GM18873 (cell line): ENCODE measurements at regions not wholly inside any gene's neighbourhood (a gene's known extent, or its start where the extent isn't known, plus 50 kb on each side); places are given as distances from the start of the nearest gene placed in this dataset.

Experiments
- ATAC-seq: cut with Tn5 transposase; IDR thresholded peaks from one replicate; pipeline ENCODE4 v1.9.1; 2021; ENCODE audit warnings: mild to moderate bottlenecking, moderate library complexity, moderate number of reproducible peaks; ENCODE audit not compliant: unreplicated experiment, low FRiP score

DNA sequence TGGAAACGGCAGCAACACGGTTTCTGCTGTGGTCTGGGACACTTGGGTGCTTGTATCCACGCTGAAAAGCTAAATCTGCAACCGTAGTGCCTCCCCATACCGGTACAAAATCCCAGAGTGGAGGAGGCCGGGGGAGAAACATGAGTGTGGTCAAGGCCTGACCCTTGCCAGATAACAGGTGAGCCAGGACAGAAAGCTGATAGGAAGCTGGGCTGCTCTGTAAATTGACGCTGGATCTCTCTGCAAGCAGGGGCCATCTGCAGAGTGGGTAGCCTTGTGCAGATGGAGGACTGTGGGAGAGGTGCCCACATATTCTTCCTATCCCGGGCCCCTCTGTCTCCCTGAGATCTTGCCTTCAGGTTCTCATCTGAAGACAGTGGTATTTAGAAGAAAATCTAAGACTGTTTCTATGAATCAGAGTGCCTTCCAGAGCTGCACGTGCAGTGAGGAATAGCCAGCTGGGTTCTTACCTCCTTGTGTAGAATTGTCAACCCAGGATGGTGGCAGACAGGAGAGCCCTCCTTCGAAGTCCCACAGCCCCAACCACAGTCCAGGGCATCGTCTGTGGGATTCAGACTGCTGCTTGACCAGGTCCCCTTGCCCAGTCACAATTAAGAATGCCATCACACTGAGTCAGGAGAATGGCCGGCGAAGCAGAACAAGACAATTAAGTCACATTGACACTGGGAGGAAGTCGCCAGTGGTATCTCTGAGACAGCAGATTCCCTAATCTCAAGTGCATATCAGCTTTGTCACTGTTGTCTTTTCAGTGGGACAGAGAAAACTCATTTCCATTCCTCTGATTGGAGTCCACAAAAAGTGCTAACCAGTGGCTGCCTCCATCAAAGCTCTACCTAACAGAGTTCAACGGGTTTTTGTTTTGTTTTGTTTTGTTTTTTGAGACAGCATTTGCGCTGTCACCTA, 100.0 kb upstream of the RIPOR2 start:
- peak; percentile 36 for ATAC-seq

- no peak for ATAC-seq
Observed at GRCh38 chr6:25036461-25036860, 100.7 kb upstream of the RIPOR2 start.

DNA sequence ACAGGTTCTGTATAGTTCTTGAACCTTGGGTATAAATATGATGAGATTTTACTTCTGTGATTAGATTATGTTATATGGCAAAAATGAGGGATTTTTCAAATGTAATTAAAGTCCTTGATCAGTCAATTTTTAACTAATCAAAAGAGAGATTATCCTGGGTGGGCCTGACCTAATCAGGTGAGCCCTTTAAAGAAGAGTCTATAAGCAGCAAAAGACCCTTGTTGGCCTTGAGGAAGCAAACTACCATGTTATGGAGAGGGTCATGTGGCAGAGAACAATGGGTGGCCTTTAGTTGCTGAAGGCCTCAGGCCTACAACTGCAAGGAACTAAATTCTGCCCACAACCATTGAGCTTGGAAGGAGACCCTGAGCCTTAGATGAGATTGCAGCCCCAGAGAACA, 102.5 kb upstream of the RIPOR2 start:
- no peak for ATAC-seq

DNA sequence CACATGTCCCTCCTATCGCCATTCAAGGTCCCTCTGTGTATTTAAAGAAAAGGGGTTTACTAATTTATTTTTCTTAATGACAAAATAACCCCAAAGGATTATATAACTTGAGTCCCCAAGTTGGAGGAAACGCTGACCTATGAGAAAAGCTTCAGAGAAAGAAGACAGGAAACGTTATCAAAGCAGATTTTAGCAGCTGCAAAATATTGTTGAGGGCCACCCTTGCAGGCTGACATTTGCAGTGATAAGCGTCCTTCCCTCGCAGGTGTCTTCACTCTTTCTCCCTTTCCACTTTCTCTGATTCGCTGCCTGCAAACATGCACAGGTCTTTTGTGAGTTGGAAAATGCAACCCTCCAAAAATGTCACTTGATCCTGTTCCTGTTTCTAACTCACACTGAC, 103.2 kb upstream of the RIPOR2 start:
- no peak for ATAC-seq

GRCh38 chr6:25041485-25042035, 105.8 kb upstream of the RIPOR2 start:
- no peak for ATAC-seq

DNA sequence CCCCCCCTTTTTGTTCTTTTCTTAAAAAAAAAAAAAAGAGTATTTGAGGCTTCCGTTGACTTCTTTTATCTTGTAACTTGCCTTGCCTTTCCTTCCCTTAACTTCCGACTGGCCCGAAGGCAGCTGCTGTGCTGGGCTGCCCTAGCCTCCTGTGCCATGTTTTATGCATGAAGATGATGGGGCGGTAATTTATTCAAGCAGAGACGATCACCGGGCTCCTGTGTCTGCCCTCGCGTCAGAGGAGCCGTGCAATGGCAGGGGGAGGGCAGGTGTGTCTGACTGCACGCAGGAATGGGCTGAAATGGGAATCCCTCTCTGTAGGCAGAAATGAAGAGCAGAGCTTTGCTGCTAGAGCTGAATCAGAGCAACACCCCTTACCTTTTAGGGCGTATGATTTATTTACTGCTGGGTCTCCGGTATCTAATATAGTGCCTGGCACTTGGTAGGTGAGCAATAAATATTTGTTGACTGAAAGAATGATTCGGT, 106.3 kb upstream of the RIPOR2 start:
- no peak for ATAC-seq

- ATAC-seq: no peak
Observed at GRCh38 chr6:25042536-25042935, 106.8 kb upstream of the RIPOR2 start.

DNA sequence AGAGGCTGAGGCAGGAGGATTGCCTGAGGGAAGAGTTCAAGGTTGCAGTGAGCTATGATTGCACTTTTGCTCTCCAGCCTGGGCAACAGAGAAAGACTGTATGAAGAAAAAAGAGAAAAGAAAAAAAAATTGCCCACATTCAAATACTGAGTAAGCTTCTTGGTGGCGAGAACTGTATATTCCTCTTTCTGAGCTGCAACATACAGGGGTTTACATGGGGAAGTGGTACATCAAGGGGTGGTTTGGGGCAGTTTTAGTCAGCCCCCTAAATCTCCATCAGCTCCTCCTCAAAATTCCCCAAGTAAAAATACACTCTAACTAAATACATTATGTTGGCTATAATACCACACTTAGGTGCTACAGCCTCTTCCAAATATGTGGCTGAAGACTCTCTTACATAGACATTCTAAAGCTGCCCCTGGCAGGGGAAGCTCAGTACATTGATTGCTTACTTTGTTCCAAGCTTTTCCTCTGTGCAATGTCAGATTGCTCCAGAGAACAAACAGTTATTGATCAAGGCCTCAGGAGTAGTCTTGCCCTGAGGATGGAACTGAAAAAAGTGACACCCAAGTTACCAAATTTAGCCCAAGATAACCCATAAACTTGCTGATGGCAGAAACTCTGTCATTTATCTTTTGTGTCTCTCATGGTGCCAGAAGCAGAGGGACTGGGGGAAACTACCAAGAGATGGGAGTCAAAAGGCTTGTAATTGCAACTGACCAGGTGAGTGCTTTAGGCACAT, 107.4 kb upstream of the RIPOR2 start:
- no peak for ATAC-seq

DNA sequence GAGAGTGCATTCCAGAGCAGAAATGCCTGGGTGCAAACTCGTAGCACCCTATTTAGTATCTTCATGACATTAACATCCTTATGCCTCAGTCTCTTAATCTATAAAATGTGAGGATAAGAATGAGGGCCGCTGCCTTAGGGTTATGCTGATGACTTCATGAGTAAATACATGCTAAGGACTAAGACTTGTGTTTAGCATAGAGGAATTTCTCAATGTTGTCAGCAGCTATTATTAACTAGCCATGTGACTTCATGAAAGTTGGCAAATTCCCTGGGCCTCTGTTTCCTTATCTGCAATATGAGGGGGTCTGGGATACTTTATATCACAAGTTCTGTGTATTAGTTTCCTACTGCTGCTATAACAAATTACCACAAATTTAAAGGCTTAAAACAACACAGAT, 108.1 kb upstream of the RIPOR2 start:
- no peak for ATAC-seq

DNA sequence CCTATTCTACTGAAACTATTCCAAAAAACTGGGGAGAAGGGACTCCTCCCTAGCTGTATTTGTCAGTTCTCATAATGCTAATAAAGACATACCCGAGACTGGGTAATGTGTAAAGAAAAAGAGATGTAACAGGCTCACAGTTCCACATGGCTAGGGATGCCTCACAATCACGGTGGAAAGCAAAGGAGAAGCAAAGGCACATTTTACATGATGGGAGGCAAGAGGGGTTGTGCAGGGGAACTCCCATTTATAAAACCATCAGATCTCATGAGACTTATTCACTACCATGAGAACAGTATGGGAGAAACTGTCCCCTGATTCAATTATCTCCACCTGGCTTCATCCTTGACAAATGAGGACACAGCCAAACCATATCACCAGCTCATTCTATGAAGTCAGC, 111.2 kb upstream of the RIPOR2 start:
- no peak for ATAC-seq

- ATAC-seq: no peak
Observed at GRCh38 chr6:25050356-25050755, 114.6 kb upstream of the RIPOR2 start.

GRCh38 chr6:25051083-25051482, 115.3 kb upstream of the RIPOR2 start:
- ATAC-seq: no peak

- no peak for ATAC-seq
Observed at GRCh38 chr6:25052181-25052580, 116.4 kb upstream of the RIPOR2 start.

GRCh38 chr6:25053875-25054371, 118.2 kb upstream of the RIPOR2 start:
- peak; percentile 73 for ATAC-seq

DNA sequence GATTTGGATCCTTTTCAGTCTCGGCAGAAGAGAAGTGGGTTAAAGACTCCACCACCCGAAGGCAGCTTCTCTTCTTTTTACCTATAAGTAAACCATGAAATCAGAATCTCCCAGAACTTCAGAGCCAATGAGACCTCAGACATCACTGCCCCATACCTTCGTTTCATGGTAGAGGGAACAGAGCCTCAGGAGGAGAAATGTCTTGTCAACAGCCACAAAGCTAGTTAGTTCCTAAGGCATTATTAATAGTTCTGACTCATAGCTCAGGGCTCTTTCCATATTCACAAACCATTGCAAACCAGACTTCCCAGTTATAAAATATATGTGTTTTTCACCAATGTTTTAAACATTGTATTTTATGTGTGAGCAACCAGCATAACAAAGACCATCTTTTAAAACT, 118.7 kb upstream of the RIPOR2 start:
- ATAC-seq: no peak

DNA sequence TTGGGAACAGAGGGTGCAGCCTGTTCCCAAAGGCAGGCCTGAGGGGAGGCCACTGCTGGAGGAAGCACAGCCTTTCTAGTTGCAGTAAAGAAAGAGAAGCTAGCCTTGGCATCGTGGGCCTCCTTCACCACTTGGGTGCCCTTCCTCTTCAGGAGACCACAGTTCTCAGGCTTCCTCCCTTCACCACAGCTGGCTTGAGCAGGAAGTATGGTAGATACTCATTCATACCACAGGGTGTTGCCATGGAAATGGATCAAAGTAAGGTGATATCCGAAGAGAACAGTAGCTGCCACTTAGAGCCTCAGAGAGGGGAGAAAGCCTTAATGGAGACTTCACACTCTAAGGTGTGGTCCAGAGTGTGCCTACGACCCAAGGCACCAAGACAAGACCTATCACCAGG, 120.4 kb upstream of the RIPOR2 start:
- peak; percentile 69 for ATAC-seq

DNA sequence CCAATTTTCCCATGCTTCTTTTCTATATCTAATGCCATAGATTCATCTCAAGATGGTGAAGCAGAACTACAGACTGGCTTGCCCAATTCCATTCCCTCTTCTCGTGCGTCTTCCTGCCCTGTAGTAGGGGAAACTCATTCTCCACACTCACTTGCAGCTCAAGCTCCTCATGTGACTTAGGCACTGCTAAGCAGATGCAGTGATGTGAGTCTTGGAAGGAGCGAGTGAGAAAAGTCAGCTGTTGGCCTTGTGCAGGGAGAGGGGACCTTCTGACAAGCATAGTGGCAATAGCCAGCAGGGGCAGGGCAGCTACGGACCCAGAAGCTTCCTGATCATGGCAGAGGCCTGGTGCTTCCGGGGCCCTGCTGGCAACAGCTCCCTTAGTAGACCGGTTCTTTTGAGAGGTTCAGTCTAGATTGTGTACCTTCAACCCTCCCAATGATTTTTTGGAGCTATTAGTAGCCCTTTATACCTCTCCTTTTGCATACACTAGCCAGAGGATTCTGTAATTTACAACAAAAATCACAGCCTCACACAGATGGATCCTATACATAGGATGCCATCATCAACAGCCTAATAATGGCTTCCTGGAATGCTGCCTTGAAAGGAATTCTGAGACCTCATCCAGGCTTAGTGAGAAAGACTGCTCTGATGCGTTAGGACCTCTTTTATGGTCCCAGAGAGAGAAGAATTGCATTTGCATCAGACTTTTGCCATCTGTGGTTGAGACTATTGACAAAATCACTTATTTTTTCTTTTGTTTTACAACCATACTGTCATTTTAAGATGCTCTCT, 121.5 kb upstream of the RIPOR2 start:
- no peak for ATAC-seq

- no peak for ATAC-seq
Observed at GRCh38 chr6:25058441-25058840, 122.7 kb upstream of the RIPOR2 start.

GRCh38 chr6:25058941-25059340, 123.2 kb upstream of the RIPOR2 start:
- no peak for ATAC-seq

GRCh38 chr6:25060522-25060921, 124.8 kb upstream of the RIPOR2 start:
- no peak for ATAC-seq
